Activated CD4-positive, alpha-beta memory T cell treated with anti-CD3 and anti-CD28 coated beads for 36 hours (primary cell): ENCODE measurements at regions not wholly inside any gene's neighbourhood (a gene's known extent, or its start where the extent isn't known, plus 50 kb on each side); places are given as distances from the start of the nearest gene placed in this dataset.

Experiments used
- CTCF ChIA-PET: fragments of 350-600 bp; sonication (Branson Sonifier 250); formaldehyde crosslinking; loops from one replicate; lab custom pipeline; 2021; ENCODE audit warnings: antibody characterized with exemption, inconsistent platforms; lab: Charles Lee
- POLR2A ChIA-PET: fragments of 350-600 bp; sonication (Branson Sonifier 250); formaldehyde crosslinking; loops from one replicate; lab custom pipeline; 2021; ENCODE audit warnings: antibody characterized with exemption; lab: Charles Lee
- DNase-seq: peaks from one replicate; pipeline ENCODE4 v3.0.0-alpha.2; 2020
- H3K27ac Mint-ChIP-seq: one replicate; pipeline ENCODE4 v1.8.0; 2021; ENCODE audit warnings: mixed read lengths
- H3K27me3 Mint-ChIP-seq: one replicate; pipeline ENCODE4 v1.8.0; 2021; ENCODE audit warnings: mixed read lengths
- H3K36me3 Mint-ChIP-seq: one replicate; pipeline ENCODE4 v1.8.0; 2021; ENCODE audit warnings: mixed read lengths
- H3K4me1 Mint-ChIP-seq: one replicate; pipeline ENCODE4 v1.8.0; 2021; ENCODE audit warnings: low read depth, mixed read lengths
- H3K4me3 Mint-ChIP-seq: one replicate; pipeline ENCODE4 v1.8.0; 2021; ENCODE audit warnings: mild to moderate bottlenecking, mixed read lengths
- H3K9me3 Mint-ChIP-seq: one replicate; pipeline ENCODE4 v1.8.0; 2021; ENCODE audit warnings: mixed read lengths
- intact Hi-C: fragments of 100-400 bp; cut with micrococcal nuclease; formaldehyde crosslinking; loops from one replicate; pipeline ENCODE4 v1.15.1; 2023

DNA sequence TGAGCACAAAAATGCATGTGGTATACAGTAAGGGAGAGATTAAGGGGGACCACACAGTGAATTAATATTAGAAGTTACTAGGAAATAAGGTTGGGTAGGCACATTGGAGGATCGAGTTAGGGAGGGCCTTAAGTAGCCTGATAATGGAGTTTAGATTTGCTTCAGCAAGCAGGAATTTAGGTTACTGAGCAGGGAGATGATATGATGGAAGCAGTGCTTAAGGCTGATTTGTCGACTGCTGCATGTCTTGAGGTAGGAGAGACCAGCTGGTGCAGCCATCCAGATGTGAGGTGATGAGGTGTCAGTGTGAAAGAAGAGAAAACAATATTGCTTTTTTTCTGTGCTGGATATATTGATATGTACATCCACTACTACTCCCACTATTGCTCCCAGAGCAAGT, 55.2 kb upstream of the ACTBL2 start:
- Mint-ChIP-seq H3K9me3 (no peaks in the 10 kb centered on the region), H3K27ac (no peak overlapping the region), H3K4me1 (peaks cover 9% of the 10 kb centered on the region), H3K27me3 (peaks cover 3% of the 10 kb centered on the region), H3K36me3 (no peaks in the 10 kb centered on the region), H3K4me3 (no peak overlapping the region)
- POLR2A ChIA-PET: interaction anchor here (0.6 kb wide), 1 partner anchor 121 kb away, joined by 3 read pairs; no protein-coding TSS in a partner anchor
- CTCF ChIA-PET: no interaction called here
- intact Hi-C loops: no loop called here
- DNase-seq: no peak

DNA sequence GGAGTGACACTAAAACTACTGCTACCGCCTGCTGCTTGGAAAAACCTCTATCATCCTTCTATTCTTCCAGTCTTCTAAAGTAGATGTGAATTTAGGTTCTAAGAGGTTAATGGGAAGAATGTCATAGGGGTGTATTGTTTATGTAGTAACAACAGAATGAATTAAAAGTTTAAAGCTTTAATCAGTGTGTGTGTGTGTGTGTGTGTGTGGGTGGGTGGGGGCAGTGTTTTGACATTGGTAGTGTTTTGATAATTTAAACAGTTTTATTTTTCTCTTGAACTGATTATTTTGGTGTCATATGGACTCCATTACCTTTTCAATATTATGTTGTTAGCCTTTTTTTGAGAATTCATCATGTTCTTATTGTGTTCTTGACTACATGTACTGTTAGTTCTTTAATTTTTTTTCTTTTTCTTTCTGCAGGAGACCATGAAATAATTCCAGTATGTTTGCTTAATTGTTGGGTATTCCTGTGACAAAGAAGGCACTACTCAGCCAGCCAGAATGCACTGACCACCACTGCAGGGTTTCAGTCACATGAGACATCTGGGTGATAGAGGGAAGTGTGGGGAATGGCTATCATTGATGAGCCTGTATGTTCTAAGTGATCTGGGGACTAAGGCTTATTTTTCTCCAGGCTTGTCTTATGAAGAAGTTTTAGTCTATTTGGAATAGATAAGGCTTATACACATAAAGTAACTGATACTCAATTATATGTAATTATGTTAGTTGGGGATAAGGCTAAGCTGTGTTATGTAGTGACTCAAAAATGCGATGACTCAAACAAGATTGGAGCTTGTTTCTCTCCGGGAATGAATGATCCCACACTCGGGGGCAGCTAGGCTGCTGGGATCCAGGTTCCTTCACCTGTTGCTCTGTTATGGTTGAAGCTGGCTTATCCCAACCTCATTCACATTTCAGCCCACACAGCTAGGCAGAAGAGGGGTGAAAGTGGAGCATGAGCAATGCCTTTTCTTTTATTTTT, 50.2 kb upstream of the ACTBL2 start:
- DNase-seq: no peak
- Mint-ChIP-seq H3K4me3 (no peak overlapping the region), H3K4me1 (peaks cover 3% of the 10 kb centered on the region), H3K36me3 (no peaks in the 10 kb centered on the region), H3K27me3 (peaks cover 3% of the 10 kb centered on the region), H3K27ac (no peak overlapping the region), H3K9me3 (no peaks in the 10 kb centered on the region)
- ChIA-PET POLR2A (no interaction called here), CTCF (no interaction called here)
- intact Hi-C loops: no loop called here
